ENCODE measurements at regions not wholly inside any gene's neighbourhood (a gene's known extent, or its start where the extent isn't known, plus 50 kb on each side); places are given as distances from the start of the nearest gene placed in this dataset.

GRCh38 chr18:55651236-55651635 is 63.2 kb upstream of the TCF4 start:
- TF ChIP-seq GATAD2B (IDR thresholded peaks at IDR 0.05; ENCODE audit: borderline replicate concordance) = no peak
- no peak for TF ChIP-seq REST (IDR thresholded peaks at IDR 0.05; ENCODE audit: borderline replicate concordance)
- no peak for TF ChIP-seq REST (CRISPR knock-in tag; IDR thresholded peaks at IDR 0.05; ENCODE audit: low read depth)
- TF ChIP-seq ZNF551 (CRISPR knock-in tag; IDR thresholded peaks at IDR 0.05) = no peak
- no peak for TF ChIP-seq CTCF (IDR thresholded peaks at IDR 0.05 in 2 of 3, conservative IDR thresholded peaks at IDR 0.05 in 1 of 3; ENCODE audit: insufficient read depth in 2 of 3, low read depth in 1 of 3, low read length in 3 of 3)
- TF ChIP-seq ARNT (IDR thresholded peaks at IDR 0.05) = no peak
- no peak for TF ChIP-seq PREB (CRISPR knock-in tag; IDR thresholded peaks at IDR 0.05)
- no peak for TF ChIP-seq USF1 (CRISPR knock-in tag; IDR thresholded peaks at IDR 0.05)
- no peak for TF ChIP-seq MCM3 (IDR thresholded peaks at IDR 0.05)
- no peak for TF ChIP-seq CREM (IDR thresholded peaks at IDR 0.05; ENCODE audit: low read depth)
- no peak for TF ChIP-seq SMARCA5 (IDR thresholded peaks at IDR 0.05)
